ENCODE measurements at regions not wholly inside any gene's neighbourhood (a gene's known extent, or its start where the extent isn't known, plus 50 kb on each side); places are given as distances from the start of the nearest gene placed in this dataset.

DNA sequence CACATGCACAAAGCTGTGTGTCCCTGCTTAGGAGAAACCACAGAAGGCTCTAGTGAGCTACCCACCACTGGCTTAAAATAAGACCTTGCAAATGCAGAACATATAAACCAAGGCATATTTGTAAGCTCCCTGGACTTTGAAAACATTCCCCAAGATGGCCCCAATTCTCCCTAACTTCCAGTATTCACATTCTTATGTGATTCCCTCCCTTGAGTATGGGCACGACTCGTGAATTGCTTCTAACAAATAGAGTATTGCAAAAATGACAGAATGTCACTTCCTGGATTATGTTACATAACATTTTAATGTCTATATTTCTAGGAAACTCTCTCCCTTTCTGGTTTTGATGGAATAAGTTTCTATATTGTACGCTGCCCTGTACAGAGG is 131.8 kb upstream of the MCTP2 start:
- no peak for DNase-seq

GRCh38 chr15:94098921-94099573 is 132.3 kb upstream of the MCTP2 start:
- no peak for DNase-seq

DNA sequence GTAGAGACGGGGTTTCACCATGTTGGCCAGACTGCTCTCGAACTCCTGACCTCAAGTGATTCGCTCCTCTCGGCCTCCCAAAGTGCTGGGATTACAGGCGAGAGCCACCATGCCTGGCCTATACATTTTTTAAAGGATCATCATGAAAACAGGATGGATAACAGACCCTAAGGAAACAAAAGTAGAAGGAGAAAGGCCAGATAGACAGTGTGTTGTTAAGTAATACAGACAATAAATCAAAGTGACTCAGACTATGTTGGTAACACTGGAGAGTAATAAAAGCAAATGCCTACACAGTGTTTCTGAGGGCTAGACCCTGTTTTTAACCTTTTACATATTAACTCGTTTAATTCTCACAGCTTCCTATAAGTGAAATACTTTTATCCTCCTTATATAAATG is 133.8 kb upstream of the MCTP2 start:
- no peak for DNase-seq

DNA sequence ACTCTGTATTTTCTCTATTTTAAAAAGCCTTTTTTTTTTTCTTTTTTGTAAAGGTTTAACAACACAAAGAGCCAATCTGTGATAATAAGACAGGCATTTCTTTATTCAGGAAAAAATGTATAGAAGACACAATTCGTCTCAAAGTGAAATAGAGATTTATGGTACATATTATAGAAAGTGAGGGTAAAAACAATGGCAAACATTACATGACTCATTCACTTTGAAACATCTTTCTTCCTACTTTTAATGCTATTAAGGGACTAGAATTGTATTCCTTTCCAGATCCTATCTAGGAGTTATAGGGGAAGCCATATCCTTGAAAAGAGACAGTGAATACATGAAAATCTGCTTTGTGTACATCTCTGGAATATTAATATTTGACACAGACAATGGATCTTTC is 137.1 kb upstream of the MCTP2 start:
- no peak for DNase-seq

DNA sequence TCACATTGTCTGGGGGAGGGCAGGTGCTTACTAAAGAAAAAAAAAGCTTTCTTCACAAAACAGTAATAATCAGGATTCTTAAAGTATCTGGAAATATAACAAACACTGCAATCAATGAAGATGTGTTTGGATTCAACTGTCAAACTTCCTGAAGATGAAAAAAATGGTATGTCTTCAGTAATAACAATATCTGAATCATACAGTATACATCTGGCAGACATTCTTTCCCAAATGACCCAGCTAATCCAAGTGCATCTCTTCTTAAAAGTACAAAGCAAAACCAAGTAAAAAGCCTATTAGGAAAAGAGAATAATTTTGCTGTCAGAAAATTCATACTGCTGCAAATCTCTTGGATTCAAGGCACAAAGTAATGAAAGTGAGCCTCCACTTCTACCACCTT is 145.0 kb upstream of the MCTP2 start:
- DNase-seq: no peak

DNA sequence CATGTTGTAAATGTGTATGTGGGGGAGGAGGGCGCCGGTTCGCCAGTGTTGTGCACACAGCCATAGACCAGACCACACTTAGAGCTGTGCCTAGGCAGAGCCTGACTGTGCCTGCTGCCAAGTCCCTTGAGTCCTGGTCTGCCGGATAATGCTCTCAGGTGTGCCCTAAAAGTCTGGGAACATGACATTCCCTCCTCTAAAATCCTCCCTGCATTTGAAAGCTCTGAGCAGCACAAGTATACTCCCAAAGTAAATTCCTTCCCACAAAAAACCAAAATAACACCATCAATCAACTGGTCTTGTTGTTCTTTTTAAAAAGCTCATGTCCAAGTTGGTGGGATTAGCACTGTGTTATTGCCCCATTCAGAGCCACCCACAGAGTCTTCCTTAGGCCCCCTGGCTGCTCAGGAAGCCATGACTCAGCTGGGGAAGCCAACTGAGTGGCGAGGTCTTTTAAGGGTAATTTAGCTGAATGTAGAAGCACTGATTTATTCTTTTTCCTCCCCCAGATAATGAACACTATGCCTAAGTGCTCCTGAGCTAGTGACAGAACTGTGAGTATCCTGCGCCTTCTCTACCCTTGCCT is 147.8 kb upstream of the MCTP2 start:
- DNase-seq: no peak

DNA sequence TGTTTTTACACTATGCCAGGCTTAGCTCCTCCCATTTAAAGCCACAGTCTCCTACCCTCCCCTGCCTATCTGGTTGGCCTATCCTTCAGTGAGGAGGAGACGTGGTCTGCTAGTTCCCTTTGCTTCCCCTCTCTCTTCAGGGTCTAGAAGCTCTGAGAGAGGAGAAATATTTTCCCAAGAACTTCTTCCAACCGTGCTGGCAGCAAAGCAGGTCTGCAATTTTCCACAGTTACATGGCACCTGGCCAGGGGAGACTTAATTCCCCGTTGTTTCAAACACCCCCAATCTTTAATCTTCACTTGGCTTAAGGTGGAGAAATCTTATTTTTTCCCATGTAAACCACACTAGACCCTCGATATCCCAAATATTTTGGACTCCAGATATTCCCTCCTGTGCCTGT is 149.5 kb upstream of the MCTP2 start:
- no peak for DNase-seq

DNA sequence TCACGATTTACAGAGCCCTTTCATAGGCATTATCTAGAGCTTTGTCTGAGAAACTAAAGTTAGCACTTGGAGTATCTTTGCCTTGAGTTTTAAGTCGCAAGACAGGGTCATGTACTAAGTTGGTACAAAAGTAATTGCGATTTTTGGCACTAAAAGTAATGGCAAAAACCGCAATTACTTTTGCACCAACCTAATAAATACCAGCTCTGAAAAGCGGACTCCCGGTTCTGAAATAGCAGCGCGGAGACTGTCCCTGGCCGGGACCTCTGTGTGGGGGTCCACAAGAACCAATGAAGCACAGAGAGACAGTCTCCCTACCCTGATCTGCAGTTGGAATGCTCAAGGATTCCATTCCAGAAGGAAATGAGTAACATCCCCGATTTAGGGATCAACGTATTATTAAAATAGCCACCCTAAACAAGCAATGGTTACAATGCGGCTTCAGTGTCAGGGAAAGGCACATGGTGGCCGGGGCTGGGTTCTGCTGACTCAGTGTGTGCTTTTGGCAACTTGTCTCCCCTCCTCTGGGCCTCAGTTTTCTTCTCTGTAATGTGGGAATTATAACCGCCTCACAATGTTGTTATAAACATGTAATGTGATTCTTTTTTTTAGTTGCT is 150.3 kb upstream of the MCTP2 start:
- DNase-seq: no peak

GRCh38 chr15:94080416-94080815 is 150.9 kb upstream of the MCTP2 start:
- no peak for DNase-seq

DNA sequence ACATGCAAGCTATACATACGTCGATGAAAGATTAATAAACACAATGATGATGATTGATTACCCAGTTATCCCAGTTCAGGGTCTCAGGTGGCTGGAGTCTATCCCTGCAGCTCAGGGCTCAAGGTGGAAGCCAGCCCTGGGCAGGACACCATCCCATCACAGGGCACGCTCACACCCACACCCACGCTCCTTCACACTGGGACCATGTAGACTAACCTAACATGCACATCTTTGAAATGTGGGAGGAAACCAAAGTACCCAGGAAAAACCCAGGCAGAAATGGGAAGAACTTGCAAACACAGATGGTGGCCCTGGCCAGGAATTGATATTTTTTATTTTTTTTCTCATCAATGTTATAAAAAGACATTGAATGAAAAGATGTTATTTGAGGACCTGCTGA is 151.4 kb upstream of the MCTP2 start:
- no peak for DNase-seq

- DNase-seq: no peak
Observed at GRCh38 chr15:94079459-94079858, 151.9 kb upstream of the MCTP2 start.

GRCh38 chr15:94077938-94078337 is 153.4 kb upstream of the MCTP2 start:
- no peak for DNase-seq

GRCh38 chr15:94075349-94075748 is 156.0 kb upstream of the MCTP2 start:
- no peak for DNase-seq

DNA sequence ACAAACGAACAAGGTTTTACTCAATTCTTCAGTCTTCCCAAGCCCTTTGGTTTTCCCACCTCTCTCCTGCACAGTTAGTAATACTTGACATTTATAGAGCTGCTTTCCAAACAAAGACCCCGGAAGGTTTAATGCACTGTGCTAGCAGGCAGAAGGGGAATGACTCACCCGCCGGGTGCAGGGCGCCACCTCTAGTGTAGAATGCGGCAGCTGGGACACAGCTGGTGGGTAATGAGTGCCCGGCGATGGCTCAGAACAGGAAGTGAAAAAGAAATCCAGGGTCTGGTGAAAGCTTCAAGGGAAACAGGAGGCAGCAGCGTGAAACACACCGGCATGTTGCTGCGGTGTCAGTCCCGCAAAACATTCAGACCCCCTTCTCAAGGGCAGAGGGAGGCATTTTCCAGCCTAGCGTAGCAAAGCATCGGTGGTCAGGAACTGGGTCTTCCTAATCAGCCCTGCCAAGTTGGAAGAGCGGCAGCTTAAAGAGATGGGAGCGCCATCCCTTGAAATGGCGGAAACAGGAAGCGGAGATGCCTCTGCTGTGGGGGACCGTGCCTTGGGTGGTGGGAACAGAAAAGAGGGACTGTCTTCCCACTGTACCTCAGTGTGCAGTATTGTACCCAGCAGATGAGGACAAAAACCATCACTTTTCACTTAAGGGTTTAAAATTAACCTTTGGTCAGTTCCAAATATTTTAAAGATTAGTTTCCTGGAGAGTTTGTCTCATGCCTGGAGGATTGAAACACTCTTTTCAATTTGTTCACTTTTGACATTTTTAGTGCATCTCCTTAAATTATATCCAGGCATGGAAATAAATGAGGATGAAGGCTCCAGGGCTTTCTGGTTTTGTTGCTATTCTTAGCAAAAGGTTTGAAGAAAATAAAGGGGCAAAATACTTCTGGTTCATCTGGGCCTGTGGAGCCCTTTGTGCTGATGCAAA is 160.7 kb upstream of the MCTP2 start:
- no peak for DNase-seq

GRCh38 chr15:94069844-94070243 is 161.5 kb upstream of the MCTP2 start:
- DNase-seq: no peak

- DNase-seq: no peak
Observed at GRCh38 chr15:94066811-94067210, 164.6 kb upstream of the MCTP2 start.

- no peak for DNase-seq
Observed at GRCh38 chr15:94066046-94066445, 165.3 kb upstream of the MCTP2 start.

GRCh38 chr15:94064676-94065313 is 166.6 kb upstream of the MCTP2 start:
- no peak for DNase-seq

GRCh38 chr15:94061041-94061440 is 170.3 kb upstream of the MCTP2 start:
- no peak for DNase-seq

DNA sequence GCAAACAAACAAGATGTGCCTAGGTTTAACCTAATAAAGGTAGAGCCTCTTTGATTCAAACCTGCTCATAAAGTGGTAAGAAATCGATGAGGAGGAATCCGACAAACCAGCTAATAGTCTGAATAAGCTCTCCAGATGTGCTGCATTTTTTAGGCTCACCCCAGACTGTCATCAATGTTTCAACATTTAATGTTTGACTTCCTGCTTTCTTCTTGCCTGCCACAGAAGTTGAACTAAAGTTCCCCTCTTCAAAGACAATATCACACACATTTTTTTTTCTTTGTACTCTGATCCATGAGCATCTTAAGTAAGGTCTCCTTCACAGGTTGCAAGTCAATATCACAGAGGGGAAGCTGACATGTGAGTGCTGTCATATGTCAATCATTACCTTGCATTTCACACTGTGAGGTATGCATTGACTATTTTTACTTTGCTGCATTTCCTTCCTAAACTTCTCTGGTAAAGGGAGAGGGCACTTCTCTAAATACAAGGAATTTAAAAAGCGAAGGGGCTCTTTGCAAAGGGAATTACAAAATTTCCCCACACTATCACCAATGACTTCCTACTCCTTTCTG is 172.3 kb upstream of the MCTP2 start:
- no peak for DNase-seq

DNA sequence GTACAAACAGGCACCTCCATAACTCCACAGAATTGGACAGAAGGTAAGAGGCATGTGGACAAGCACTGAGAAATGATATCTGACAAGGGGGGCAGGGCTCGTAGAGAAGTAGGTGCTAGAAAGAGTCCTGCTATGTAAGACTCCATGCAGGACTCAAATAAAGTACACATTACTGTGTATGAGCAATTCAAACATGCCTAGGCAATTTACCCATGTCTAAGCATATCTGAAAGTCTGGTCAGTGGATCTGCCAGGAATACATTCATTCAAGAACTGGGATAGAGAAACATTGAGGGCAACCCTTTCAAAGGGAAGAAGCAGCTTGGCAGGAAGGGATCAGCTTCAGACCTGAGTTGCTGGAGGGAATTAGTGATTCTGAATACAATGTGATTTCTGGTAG is 174.1 kb upstream of the MCTP2 start:
- DNase-seq: no peak

- no peak for DNase-seq
Observed at GRCh38 chr15:94056314-94056713, 175.0 kb upstream of the MCTP2 start.

DNA sequence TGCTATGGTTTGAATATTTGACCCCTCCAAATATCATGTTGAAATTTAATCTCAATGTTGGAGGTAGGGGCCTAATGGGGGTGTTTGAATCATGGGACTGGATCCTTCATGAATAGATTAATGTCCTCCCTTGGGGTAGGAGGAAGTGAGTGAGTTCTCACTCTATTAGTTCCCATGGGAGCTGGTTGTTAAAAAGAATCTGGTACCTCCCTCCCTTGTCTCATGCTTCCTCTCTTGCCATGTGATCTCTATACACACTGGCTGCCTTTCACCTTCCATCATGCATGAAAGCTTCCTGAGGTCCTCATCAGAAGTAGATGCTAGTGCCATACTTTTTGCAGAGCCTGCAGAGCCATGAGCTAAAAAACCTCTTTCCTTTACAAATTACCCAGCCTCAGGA is 177.7 kb upstream of the MCTP2 start:
- no peak for DNase-seq
